Liver (tissue), 3 donors: ENCODE measurements at regions not wholly inside any gene's neighbourhood (a gene's known extent, or its start where the extent isn't known, plus 50 kb on each side); places are given as distances from the start of the nearest gene placed in this dataset.

Experiments used
- CTCF ChIP-seq: fragments of 150-350 bp; IDR thresholded peaks from 2 replicates; pipeline ENCODE4 v1.5.1; 2017; ENCODE audit warnings: improper control_type of control experiment, low read depth, low read length; ENCODE audit not compliant: missing input control
- HNF4A ChIP-seq, 2 donors: conservative IDR thresholded peaks; 2 replicates each; pipeline ENCODE4 v1.6.1; 2016; ENCODE audit warnings: antibody characterized with exemption in 2 of 2, mild to moderate bottlenecking in 2 of 2
- JUND ChIP-seq, 2 donors: IDR thresholded peaks; 2 replicates each; pipeline ENCODE4 v1.6.1; 2016; ENCODE audit warnings: antibody characterized with exemption in 2 of 2
- REST ChIP-seq: IDR thresholded peaks from 2 replicates; pipeline ENCODE4 v1.6.1; 2016; ENCODE audit warnings: antibody characterized with exemption, mild to moderate bottlenecking
- TF ChIP-seq, protein P1 (sequence below): IDR thresholded peaks from 2 replicates; pipeline ENCODE4 v1.6.1; 2016; ENCODE audit warnings: antibody characterized with exemption
- TF ChIP-seq, protein P2 (sequence below): IDR thresholded peaks from 2 replicates; pipeline ENCODE4 v1.6.1; 2016; ENCODE audit warnings: antibody characterized with exemption
- donor health status: healthy.
- donor health status: healthy.

GRCh38 chr4:173834151-173834550, 304.1 kb upstream of the HAND2 start:
- TF ChIP-seq JUND (IDR thresholded peaks at IDR 0.05) (no peak), REST (no peak), CTCF (no peak), HNF4A (conservative IDR thresholded peaks at IDR 0.05) (no peak)
- TF ChIP-seq, protein P1, sequence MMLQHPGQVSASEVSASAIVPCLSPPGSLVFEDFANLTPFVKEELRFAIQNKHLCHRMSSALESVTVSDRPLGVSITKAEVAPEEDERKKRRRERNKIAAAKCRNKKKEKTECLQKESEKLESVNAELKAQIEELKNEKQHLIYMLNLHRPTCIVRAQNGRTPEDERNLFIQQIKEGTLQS: no peak
- TF ChIP-seq, protein P2, sequence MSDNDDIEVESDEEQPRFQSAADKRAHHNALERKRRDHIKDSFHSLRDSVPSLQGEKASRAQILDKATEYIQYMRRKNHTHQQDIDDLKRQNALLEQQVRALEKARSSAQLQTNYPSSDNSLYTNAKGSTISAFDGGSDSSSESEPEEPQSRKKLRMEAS: no peak
